ENCODE measurements at regions not wholly inside any gene's neighbourhood (a gene's known extent, or its start where the extent isn't known, plus 50 kb on each side); places are given as distances from the start of the nearest gene placed in this dataset.

- no peak for TF ChIP-seq CTCF (IDR thresholded peaks at IDR 0.05; ENCODE audit: insufficient read depth, low read length, poor library complexity, severe bottlenecking)
- no peak for TF ChIP-seq EZH2phosphoT487 (conservative IDR thresholded peaks at IDR 0.05; ENCODE audit: low read length)
Observed at GRCh38 chr9:7520396-7520795, 279.2 kb downstream of the DMAC1 start.

All from SU-DHL-6 (cell line).